Fibroblast of lung (primary cell): ENCODE measurements at regions not wholly inside any gene's neighbourhood (a gene's known extent, or its start where the extent isn't known, plus 50 kb on each side); places are given as distances from the start of the nearest gene placed in this dataset.

Source experiments
- EZH2 ChIP-seq: IDR thresholded peaks from 2 replicates; pipeline ENCODE4 v1.5.1; 2012; ENCODE audit warnings: low read length, control low read depth, mild to moderate bottlenecking; ENCODE audit errors: missing control alignments
- TF ChIP-seq, protein P1 (sequence below), 2 donors: IDR thresholded peaks in 1 of 2; conservative IDR thresholded peaks in 1 of 2; 1 replicate in 1 of 2; 2 replicates in 1 of 2; pipeline ENCODE4 v1.5.1; 2011 to 2012; ENCODE audit warnings: low read length in 2 of 2, control low read depth in 1 of 2, inconsistent platforms in 1 of 2, low read depth in 1 of 2, mild to moderate bottlenecking in 1 of 2

DNA sequence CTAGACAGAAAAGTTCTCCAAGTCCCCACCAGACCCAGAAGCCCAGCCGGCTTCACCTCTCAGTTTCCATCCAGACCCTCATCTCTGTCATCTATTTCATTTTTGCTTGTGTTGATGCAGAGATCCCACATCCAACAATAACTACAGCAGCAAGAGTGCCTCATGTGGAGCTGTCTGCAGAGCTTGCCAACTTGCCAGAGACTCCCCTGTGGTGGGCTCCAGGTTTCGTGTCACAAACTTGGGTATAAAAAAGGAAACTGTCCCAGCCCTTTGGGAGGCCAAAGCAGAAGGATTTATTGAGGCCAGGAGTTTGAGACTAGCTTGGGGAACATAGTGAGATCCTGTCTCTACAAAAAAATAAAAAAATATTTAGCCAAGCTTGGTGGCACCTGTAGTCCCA, 182.4 kb upstream of the ATP10A start:
- TF ChIP-seq, protein P1, sequence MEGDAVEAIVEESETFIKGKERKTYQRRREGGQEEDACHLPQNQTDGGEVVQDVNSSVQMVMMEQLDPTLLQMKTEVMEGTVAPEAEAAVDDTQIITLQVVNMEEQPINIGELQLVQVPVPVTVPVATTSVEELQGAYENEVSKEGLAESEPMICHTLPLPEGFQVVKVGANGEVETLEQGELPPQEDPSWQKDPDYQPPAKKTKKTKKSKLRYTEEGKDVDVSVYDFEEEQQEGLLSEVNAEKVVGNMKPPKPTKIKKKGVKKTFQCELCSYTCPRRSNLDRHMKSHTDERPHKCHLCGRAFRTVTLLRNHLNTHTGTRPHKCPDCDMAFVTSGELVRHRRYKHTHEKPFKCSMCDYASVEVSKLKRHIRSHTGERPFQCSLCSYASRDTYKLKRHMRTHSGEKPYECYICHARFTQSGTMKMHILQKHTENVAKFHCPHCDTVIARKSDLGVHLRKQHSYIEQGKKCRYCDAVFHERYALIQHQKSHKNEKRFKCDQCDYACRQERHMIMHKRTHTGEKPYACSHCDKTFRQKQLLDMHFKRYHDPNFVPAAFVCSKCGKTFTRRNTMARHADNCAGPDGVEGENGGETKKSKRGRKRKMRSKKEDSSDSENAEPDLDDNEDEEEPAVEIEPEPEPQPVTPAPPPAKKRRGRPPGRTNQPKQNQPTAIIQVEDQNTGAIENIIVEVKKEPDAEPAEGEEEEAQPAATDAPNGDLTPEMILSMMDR (conservative IDR thresholded peaks at IDR 0.05 in 1 of 2, IDR thresholded peaks at IDR 0.05 in 1 of 2; ENCODE audit: low read depth in 1 of 2, low read length in 2 of 2): no peak
- no peak for TF ChIP-seq EZH2
